ENCODE measurements at regions not wholly inside any gene's neighbourhood (a gene's known extent, or its start where the extent isn't known, plus 50 kb on each side); places are given as distances from the start of the nearest gene placed in this dataset.

DNA sequence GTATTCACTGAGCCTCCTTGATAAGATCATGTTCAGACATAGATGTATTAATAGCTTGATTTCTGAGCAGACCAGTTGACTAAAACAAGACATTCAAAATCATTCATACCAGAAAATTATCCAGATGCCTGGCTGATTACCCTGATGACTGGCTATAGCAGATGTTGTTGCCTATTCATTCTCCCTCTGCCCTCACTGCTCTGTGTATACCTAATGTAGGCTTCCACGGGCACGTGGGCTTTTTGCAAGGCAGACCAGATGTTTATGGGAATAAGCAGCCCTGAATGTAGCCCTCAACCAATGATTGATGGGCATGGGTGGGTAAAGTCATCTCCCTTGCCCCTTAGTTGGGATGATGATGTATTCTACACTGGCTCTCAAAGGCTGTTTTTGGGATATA, 289.1 kb downstream of the MBD2 start:
- no peaks in the 10 kb centered on the region for H3K4me1 Mint-ChIP-seq
- H3K4me3 Mint-ChIP-seq = no peak overlapping the region
- H3K36me3 Mint-ChIP-seq = no peaks in the 10 kb centered on the region
- DNase-seq (ENCODE audit: low spot score in 2 of 2, unreplicated experiment in 2 of 2) = no peak
- H3K9me3 Mint-ChIP-seq = no peaks in the 10 kb centered on the region
- TF ChIP-seq CTCF (IDR thresholded peaks at IDR 0.05; ENCODE audit: unreplicated experiment) = no peak
- H3K27ac Mint-ChIP-seq = no peak overlapping the region
- peaks cover 4% of the 10 kb centered on the region for H3K27me3 Mint-ChIP-seq (ENCODE audit: low read depth)

DNA sequence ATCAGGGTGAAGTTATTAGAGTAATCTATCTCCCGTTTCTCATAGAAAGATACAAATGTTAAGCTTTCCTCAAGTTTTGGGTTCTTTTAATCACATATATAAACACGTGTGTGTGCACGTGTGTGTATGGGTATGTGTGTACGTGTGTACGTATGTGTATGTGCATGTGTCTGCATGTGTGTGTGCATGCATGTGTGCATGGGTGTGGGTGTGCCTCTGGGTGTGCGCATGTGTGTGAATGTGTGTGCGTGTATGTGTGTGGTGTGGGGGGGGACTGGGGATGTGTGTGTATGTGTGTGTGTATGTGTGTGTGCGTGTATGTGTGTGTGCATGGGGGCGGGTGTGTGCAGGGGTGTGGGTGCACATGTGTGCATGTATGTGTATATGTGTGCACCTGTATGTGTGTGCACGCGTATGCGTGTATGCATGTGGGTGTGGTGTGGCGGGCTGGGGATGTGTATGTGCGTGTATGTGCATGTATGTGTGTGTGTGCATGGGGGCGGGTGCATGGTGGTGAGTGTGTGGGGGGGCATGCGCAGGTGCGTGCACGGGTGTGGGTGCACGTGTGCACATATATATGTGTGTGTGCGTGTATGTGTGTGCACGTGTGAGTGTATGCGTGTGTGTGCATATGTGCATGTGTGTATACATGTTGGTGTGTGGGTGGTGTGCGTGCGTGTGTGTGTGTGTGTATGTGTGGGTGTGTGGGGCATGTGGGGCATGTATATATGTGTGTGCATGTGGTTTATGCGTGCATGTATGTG, 304.0 kb downstream of the MBD2 start:
- Mint-ChIP-seq H3K36me3 (no peaks in the 10 kb centered on the region), H3K4me1 (peaks cover 7% of the 10 kb centered on the region), H3K4me3 (no peak overlapping the region), H3K9me3 (peaks cover 5% of the 10 kb centered on the region), H3K27ac (no peak overlapping the region), H3K27me3 (ENCODE audit: low read depth) (no peaks in the 10 kb centered on the region)
- TF ChIP-seq CTCF (IDR thresholded peaks at IDR 0.05; ENCODE audit: unreplicated experiment) = no peak
- no peak for DNase-seq (ENCODE audit: low spot score in 2 of 2, unreplicated experiment in 2 of 2)

- no peaks in the 10 kb centered on the region for H3K27me3 Mint-ChIP-seq (ENCODE audit: low read depth)
- TF ChIP-seq CTCF (IDR thresholded peaks at IDR 0.05; ENCODE audit: unreplicated experiment) = no peak
- H3K27ac Mint-ChIP-seq = no peak overlapping the region
- no peak for DNase-seq (ENCODE audit: low spot score in 2 of 2, unreplicated experiment in 2 of 2)
- H3K4me3 Mint-ChIP-seq = no peak overlapping the region
- H3K4me1 Mint-ChIP-seq = peaks cover 7% of the 10 kb centered on the region
- peaks cover 11% of the 10 kb centered on the region for H3K9me3 Mint-ChIP-seq
- H3K36me3 Mint-ChIP-seq = no peaks in the 10 kb centered on the region
These were observed 306.4 kb downstream of the MBD2 start for GRCh38 chr18:53918091-53918490.

- Mint-ChIP-seq H3K27me3 (ENCODE audit: low read depth) (no peaks in the 10 kb centered on the region), H3K9me3 (peaks cover 11% of the 10 kb centered on the region), H3K4me1 (no peaks in the 10 kb centered on the region), H3K36me3 (no peaks in the 10 kb centered on the region), H3K27ac (no peak overlapping the region), H3K4me3 (no peak overlapping the region)
- no peak for TF ChIP-seq CTCF (IDR thresholded peaks at IDR 0.05; ENCODE audit: unreplicated experiment)
- DNase-seq (ENCODE audit: low spot score in 2 of 2, unreplicated experiment in 2 of 2) = no peak
These were observed 313.3 kb downstream of the MBD2 start for GRCh38 chr18:53911200-53911599.

DNA sequence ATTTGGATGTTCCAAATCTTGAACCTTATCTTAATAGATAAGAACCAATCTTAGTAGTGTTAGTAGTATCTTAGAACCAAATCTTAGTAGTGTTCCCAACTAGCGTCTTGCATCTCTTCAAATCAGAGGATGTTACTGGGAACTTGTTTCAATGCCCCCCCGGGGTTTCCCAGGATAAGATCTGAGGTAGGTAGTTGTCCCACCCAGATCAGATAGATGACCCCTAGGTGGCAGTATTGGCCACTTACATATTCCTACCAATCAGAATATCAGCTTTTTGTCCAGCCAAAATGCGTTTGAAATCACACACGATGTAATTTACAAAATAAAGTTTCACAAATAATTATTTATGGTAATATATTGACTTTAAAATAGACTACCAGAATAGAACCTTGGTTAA, 314.8 kb downstream of the MBD2 start:
- DNase-seq (ENCODE audit: low spot score in 2 of 2, unreplicated experiment in 2 of 2) = no peak
- Mint-ChIP-seq H3K4me3 (no peak overlapping the region), H3K4me1 (no peaks in the 10 kb centered on the region), H3K27me3 (ENCODE audit: low read depth) (no peaks in the 10 kb centered on the region), H3K9me3 (peaks cover under 1% of the 10 kb centered on the region), H3K36me3 (no peaks in the 10 kb centered on the region), H3K27ac (no peak overlapping the region)
- no peak for TF ChIP-seq CTCF (IDR thresholded peaks at IDR 0.05; ENCODE audit: unreplicated experiment)

Data from mesothelial cell of epicardium (in vitro differentiated cells).